Naive thymus-derived CD8-positive, alpha-beta T cell (primary cell): ENCODE measurements at regions not wholly inside any gene's neighbourhood (a gene's known extent, or its start where the extent isn't known, plus 50 kb on each side); places are given as distances from the start of the nearest gene placed in this dataset.

Experiments used
- ATAC-seq, 2 donors: fragments of 150-1000 bp; cut with Tn5 transposase in 1 of 2; sonication (Bioruptor Pico), chemical (Tn5 transposase) in 1 of 2; 1 replicate in 1 of 2; 2 replicates in 1 of 2; pipeline ENCODE4 v1.10.0; 2021; ENCODE audit warnings: mild to moderate bottlenecking in 2 of 2, moderate library complexity in 2 of 2
- POLR2A ChIA-PET: fragments of 350-600 bp; sonication (Branson Sonifier 250); formaldehyde crosslinking; loops from one replicate; lab custom pipeline; 2021; ENCODE audit warnings: antibody characterized with exemption; lab: Charles Lee
- DNase-seq, 10 donors: peaks; one replicate each; pipeline versions ENCODE4 v3.0.0 to v3.0.0-alpha.2; 2020 to 2022
- H3K27ac Mint-ChIP-seq, 10 donors: one replicate each; pipeline ENCODE4 v1.8.0; 2020 to 2022; ENCODE audit warnings: mild to moderate bottlenecking in 10 of 10, mixed read lengths in 10 of 10, moderate library complexity in 4 of 10, inconsistent platforms in 1 of 10
- H3K27me3 Mint-ChIP-seq, 5 donors: one replicate each; pipeline ENCODE4 v1.8.0; 2021 to 2022; ENCODE audit warnings: mixed read lengths in 5 of 5
- H3K36me3 Mint-ChIP-seq, 3 donors: one replicate each; pipeline ENCODE4 v1.8.0; 2020 to 2022; ENCODE audit warnings: mixed read lengths in 3 of 3, mild to moderate bottlenecking in 2 of 3, inconsistent platforms in 1 of 3
- H3K4me1 Mint-ChIP-seq, 4 donors: one replicate each; pipeline ENCODE4 v1.8.0; 2021 to 2022; ENCODE audit warnings: mixed read lengths in 4 of 4
- H3K4me3 Mint-ChIP-seq, 10 donors: one replicate each; pipeline ENCODE4 v1.8.0; 2020 to 2022; ENCODE audit warnings: mild to moderate bottlenecking in 10 of 10, mixed read lengths in 10 of 10, moderate library complexity in 6 of 10, inconsistent platforms in 1 of 10
- H3K9me3 Mint-ChIP-seq, 9 donors: one replicate each; pipeline ENCODE4 v1.8.0; 2020 to 2022; ENCODE audit warnings: mixed read lengths in 9 of 9, mild to moderate bottlenecking in 3 of 9, inconsistent platforms in 1 of 9, moderate library complexity in 1 of 9

GRCh38 chr3:72113564-72113963 lies 328.6 kb upstream of the PROK2 start:
- no peak for DNase-seq
- H3K4me3 Mint-ChIP-seq = no peak overlapping the region
- H3K36me3 Mint-ChIP-seq = no peaks in the 10 kb centered on the region

DNA sequence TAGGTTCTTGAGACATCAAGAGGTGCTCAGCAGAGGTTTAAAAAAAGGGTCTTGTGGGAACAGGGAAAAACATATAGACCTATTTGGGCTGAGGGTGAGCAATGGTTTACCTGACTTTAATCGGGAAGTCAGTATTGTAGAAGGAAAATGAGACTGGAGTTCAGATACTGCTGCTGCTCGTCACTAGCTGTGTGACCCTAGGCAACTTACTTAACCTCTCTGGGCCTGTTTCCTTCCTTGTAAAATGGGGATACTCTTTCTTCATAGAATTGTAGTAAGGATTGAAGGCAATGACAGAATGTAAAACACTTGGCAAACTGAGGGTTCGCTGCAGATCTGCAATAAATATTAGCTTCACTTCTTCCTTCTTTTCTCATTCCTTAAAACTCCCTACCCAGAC lies 327.5 kb upstream of the PROK2 start:
- H3K4me1 Mint-ChIP-seq = no peaks in the 10 kb centered on the region
- ATAC-seq (no peak), DNase-seq (no peak)
- H3K4me3 Mint-ChIP-seq = no peak overlapping the region
- POLR2A ChIA-PET = no interaction called here
- H3K36me3 Mint-ChIP-seq = no peaks in the 10 kb centered on the region
- no peak overlapping the region for H3K27ac Mint-ChIP-seq
- H3K27me3 Mint-ChIP-seq = peaks cover 0 to 6% (median 0%) of the 10 kb centered on the region in 5 donors
- H3K9me3 Mint-ChIP-seq = no peaks in the 10 kb centered on the region

More at GRCh38 chr3:72113564-72113963, 328.6 kb upstream of the PROK2 start:
- no peak for ATAC-seq
- Mint-ChIP-seq H3K27me3 (peaks cover 0 to 6% (median 0%) of the 10 kb centered on the region in 5 donors), H3K4me1 (no peaks in the 10 kb centered on the region), H3K27ac (no peak overlapping the region), H3K9me3 (no peaks in the 10 kb centered on the region)
- POLR2A ChIA-PET = no interaction called here

- no peaks in the 10 kb centered on the region for H3K9me3 Mint-ChIP-seq
- H3K4me1 Mint-ChIP-seq = no peaks in the 10 kb centered on the region
- ATAC-seq (no peak), DNase-seq (no peak)
- H3K36me3 Mint-ChIP-seq = no peaks in the 10 kb centered on the region
- peaks cover 0 to 6% (median 0%) of the 10 kb centered on the region in 5 donors for H3K27me3 Mint-ChIP-seq
- no peak overlapping the region for H3K4me3 Mint-ChIP-seq
- POLR2A ChIA-PET = no interaction called here
- no peak overlapping the region for H3K27ac Mint-ChIP-seq
Observed at GRCh38 chr3:72111265-72112205, 326.6 kb upstream of the PROK2 start.

GRCh38 chr3:72109327-72110259 lies 324.6 kb upstream of the PROK2 start:
- no peaks in the 10 kb centered on the region for H3K4me1 Mint-ChIP-seq
- no peaks in the 10 kb centered on the region for H3K9me3 Mint-ChIP-seq
- H3K4me3 Mint-ChIP-seq = no peak overlapping the region
- DNase-seq (no peak), ATAC-seq (no peak)
- POLR2A ChIA-PET = no interaction called here
- peak overlapping the region in 1 of 10 donors; percentile 10 for H3K27ac Mint-ChIP-seq
- H3K36me3 Mint-ChIP-seq = no peaks in the 10 kb centered on the region
- H3K27me3 Mint-ChIP-seq = peaks cover 0 to 6% (median 0%) of the 10 kb centered on the region in 5 donors

- Mint-ChIP-seq H3K4me3 (no peak overlapping the region), H3K27ac (no peak overlapping the region), H3K9me3 (no peaks in the 10 kb centered on the region), H3K27me3 (peaks cover 0 to 2% (median 0%) of the 10 kb centered on the region in 5 donors), H3K4me1 (peaks cover 10 to 28% (median 13%) of the 10 kb centered on the region in 4 donors), H3K36me3 (no peaks in the 10 kb centered on the region)
- POLR2A ChIA-PET = interaction anchor here (0.6 kb wide), 1 partner anchor 377 kb away, joined by 3 read pairs; no protein-coding TSS in a partner anchor
- DNase-seq (no peak), ATAC-seq (no peak)
Observed at GRCh38 chr3:72105306-72105705, 320.4 kb upstream of the PROK2 start.

- DNase-seq (peak in 1 of 10 donors; percentile 30), ATAC-seq (no peak)
- POLR2A ChIA-PET = no interaction called here
- peak overlapping the region in 4 of 10 donors; percentile 46 to 87 (median 79) for H3K27ac Mint-ChIP-seq
- peaks cover 14 to 47% (median 23%) of the 10 kb centered on the region in 4 donors for H3K4me1 Mint-ChIP-seq
- H3K9me3 Mint-ChIP-seq = no peaks in the 10 kb centered on the region
- H3K36me3 Mint-ChIP-seq = peaks cover 0 to 2% (median 0%) of the 10 kb centered on the region in 3 donors
- H3K27me3 Mint-ChIP-seq = peaks cover 0 to 2% (median 0%) of the 10 kb centered on the region in 5 donors
- H3K4me3 Mint-ChIP-seq = peak overlapping the region in 1 of 10 donors; percentile 50
Observed at GRCh38 chr3:72102112-72102616, 317.2 kb upstream of the PROK2 start.

DNA sequence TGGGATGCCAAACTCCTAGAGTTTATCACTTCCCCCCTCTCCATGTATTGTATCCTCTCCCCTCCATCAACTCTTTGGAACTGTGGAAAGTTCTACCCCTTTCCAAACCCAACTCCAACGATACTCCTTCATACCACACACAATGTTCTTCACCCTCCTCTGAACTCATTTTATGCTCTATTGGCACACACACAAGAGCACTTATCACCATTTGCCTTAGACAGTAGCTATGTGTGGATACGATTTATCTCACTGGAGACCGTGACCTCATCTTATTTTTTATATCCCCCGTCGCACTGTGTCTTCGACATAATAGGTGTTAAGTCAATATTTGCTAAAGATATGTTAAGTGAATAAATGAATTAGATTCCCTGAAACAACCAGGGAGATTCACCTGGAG lies 316.5 kb upstream of the PROK2 start:
- POLR2A ChIA-PET = no interaction called here
- Mint-ChIP-seq H3K4me3 (peak overlapping the region in 8 of 10 donors; percentile 75 to 86 (median 85)), H3K36me3 (peaks cover 0 to 2% (median 0%) of the 10 kb centered on the region in 3 donors), H3K9me3 (no peaks in the 10 kb centered on the region), H3K27me3 (peaks cover 0 to 2% (median 0%) of the 10 kb centered on the region in 5 donors), H3K27ac (peak overlapping the region; percentile 0 to 96 (median 72)), H3K4me1 (peaks cover 14 to 52% (median 23%) of the 10 kb centered on the region in 4 donors)
- ATAC-seq (no peak), DNase-seq (peak in 1 of 10 donors; percentile 5)

GRCh38 chr3:72100601-72101187 lies 315.7 kb upstream of the PROK2 start:
- Mint-ChIP-seq H3K27me3 (peaks cover 0 to 2% (median 0%) of the 10 kb centered on the region in 5 donors), H3K9me3 (no peaks in the 10 kb centered on the region), H3K4me3 (peak overlapping the region; percentile 67 to 86 (median 84)), H3K4me1 (peaks cover 14 to 54% (median 23%) of the 10 kb centered on the region in 4 donors), H3K36me3 (peaks cover 0 to 2% (median 0%) of the 10 kb centered on the region in 3 donors), H3K27ac (peak overlapping the region; percentile 45 to 96 (median 90))
- DNase-seq (peak; percentile 74 to 93 (median 87)), ATAC-seq (peak; percentile 89 to 93)
- POLR2A ChIA-PET = interaction anchor here (1.1 kb wide), 1 partner anchor 347 kb away, joined by 3 read pairs; no protein-coding TSS in a partner anchor

DNA sequence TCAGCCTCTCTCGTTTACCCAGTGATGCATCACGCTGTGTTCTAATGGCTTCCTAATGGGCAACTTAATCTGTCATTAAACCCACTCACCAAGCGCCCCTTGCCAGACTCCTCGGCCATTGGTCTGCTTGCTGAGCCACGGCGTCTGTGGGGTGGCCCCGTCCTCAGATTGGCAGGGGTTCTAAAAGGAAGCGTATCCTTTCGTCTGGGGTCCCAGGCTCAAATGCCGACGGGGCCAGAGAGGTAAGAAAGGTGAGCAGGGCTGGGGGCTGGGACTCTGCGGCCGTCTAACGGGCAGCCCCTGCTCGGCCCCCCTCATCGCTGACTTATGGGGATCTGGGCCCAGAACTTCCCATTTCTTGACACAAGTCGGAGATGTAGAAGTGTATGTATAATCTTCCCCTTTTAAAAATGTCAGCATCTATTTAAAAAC lies 315.1 kb upstream of the PROK2 start:
- no peak for DNase-seq
- POLR2A ChIA-PET = interaction anchor here (1.1 kb wide), 1 partner anchor 348 kb away, joined by 3 read pairs; no protein-coding TSS in a partner anchor
- Mint-ChIP-seq H3K9me3 (no peaks in the 10 kb centered on the region), H3K36me3 (peaks cover 0 to 2% (median 0%) of the 10 kb centered on the region in 3 donors), H3K4me1 (peaks cover 14 to 54% (median 23%) of the 10 kb centered on the region in 4 donors), H3K27me3 (no peaks in the 10 kb centered on the region), H3K4me3 (peak overlapping the region; percentile 67 to 86 (median 84)), H3K27ac (peak overlapping the region; percentile 45 to 96 (median 90))
- peak; percentile 1 to 5 for ATAC-seq

DNA sequence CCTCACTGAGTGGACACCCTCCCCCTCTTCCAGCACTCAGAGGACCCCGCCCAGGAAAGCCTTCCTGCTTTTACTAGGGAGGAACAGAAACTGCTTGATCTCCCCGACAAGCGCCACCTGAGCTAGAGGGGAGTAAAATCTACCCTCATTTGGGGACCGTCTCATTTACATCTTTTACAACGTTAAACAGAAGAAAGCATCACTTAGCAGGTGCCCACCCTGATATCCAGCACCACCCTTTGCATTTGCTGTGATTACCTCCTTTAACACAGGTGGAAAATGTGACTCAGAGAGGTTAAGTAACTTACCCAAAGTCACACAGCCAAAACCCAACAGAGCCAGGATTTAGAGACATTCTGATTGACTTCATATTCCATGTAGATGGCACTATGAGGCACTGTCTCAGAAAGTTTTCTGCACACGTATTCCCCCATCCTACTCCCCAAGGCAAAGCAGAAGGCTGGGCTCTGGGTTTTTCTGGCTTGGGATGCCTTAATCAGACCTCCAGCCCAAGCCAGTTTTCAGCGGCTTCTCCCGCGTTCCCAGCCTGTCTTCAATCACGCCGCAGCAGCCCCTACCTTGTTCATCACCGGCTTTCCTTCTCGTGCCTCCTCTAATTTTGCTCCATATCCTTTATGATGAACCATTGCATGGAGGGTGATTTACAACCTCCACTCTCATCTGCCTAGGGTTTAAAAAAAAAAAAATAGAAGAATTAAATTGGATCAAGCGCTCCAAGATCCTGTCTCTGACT lies 314.6 kb upstream of the PROK2 start:
- H3K4me3 Mint-ChIP-seq = peak overlapping the region in 8 of 10 donors; percentile 31 to 85 (median 52)
- ATAC-seq (no peak), DNase-seq (no peak)
- H3K27me3 Mint-ChIP-seq = no peaks in the 10 kb centered on the region
- peak overlapping the region in 6 of 10 donors; percentile 26 to 96 (median 90) for H3K27ac Mint-ChIP-seq
- H3K36me3 Mint-ChIP-seq = peaks cover 0 to 2% (median 0%) of the 10 kb centered on the region in 3 donors
- H3K4me1 Mint-ChIP-seq = peaks cover 14 to 57% (median 23%) of the 10 kb centered on the region in 4 donors
- POLR2A ChIA-PET = interaction anchor here (1.3 kb wide), 1 partner anchor 10 kb away, joined by 4 read pairs; no protein-coding TSS in a partner anchor
- H3K9me3 Mint-ChIP-seq = no peaks in the 10 kb centered on the region

DNA sequence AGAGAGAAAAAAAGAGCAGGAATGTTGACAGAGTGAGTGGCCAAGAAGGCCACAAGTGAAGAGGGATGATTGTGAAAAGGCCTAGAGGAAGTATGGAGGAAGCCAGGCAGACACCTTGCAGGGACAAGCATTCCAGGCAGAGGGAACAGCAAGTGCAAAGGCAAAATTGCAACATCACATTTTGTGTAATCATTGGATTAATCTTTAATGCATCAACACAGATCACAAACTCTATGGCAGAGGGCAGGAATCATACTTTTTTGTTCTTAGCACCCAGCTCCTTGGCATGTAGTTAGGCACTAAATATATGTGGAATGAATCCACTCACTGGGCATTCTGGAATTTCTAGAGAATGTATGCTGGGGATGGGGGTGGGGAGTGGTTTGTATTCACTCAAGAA lies 312.1 kb upstream of the PROK2 start:
- no peak for DNase-seq
- POLR2A ChIA-PET = no interaction called here
- H3K9me3 Mint-ChIP-seq = no peaks in the 10 kb centered on the region
- no peak for ATAC-seq
- H3K4me1 Mint-ChIP-seq = peaks cover 14 to 53% (median 23%) of the 10 kb centered on the region in 4 donors
- peaks cover 0 to 3% (median 0%) of the 10 kb centered on the region in 5 donors for H3K27me3 Mint-ChIP-seq
- no peak overlapping the region for H3K4me3 Mint-ChIP-seq
- H3K27ac Mint-ChIP-seq = no peak overlapping the region
- peaks cover 0 to 2% (median 0%) of the 10 kb centered on the region in 3 donors for H3K36me3 Mint-ChIP-seq
